ENCODE measurements at regions not wholly inside any gene's neighbourhood (a gene's known extent, or its start where the extent isn't known, plus 50 kb on each side); places are given as distances from the start of the nearest gene placed in this dataset.

GRCh38 chr10:110422548-110422947 lies 75.2 kb upstream of the DUSP5 start:
- no peak overlapping the region for H3K4me2 ChIP-seq (ENCODE audit: low read depth, low read length)
- H3K9ac ChIP-seq (ENCODE audit: insufficient read depth, low read depth, low read length) = no peak overlapping the region
- CTCF ChIA-PET (ENCODE audit: low intra/inter-chr PET ratio, low total read pairs) = no interaction called here
- FAIRE-seq (no peak), ATAC-seq (no peak), DNase-seq (ENCODE audit: low spot score) (no peak)
- 50% methylated on average over 2 of the region's 2 CpGs for WGBS (ENCODE audit: low lambda C conversion rate)
- no peaks in the 10 kb centered on the region for H3K79me2 ChIP-seq (ENCODE audit: insufficient read depth, low read length)
- intact Hi-C loops (cut with micrococcal nuclease; ENCODE audit: unreplicated experiment) (no loop called here), in situ Hi-C loops (cut with HindIII; ENCODE audit: extremely low pct_ligation_motif_present, low pct_unique_long_range_greater_than_20kb) (no loop called here)
- H4K20me1 ChIP-seq (ENCODE audit: insufficient read depth, low read length) = no peaks in the 10 kb centered on the region
- POLR2A ChIA-PET = no interaction called here
- no peaks in the 10 kb centered on the region for H3K36me3 ChIP-seq (replicated peaks in 1 of 2; ENCODE audit: control insufficient read depth in 1 of 2, insufficient read depth in 2 of 2, low read length in 2 of 2)
- H3K4me1 ChIP-seq (ENCODE audit: insufficient read depth, low read length) = 0 out of 2 replicates have a peak, but pooled peaks cover 8% of the 10 kb centered on the region
- H3K4me3 ChIP-seq (replicated peaks in 1 of 3; ENCODE audit: insufficient read depth in 1 of 3, low read depth in 2 of 3, low read length in 3 of 3) = no peak overlapping the region
- H2AFZ ChIP-seq (ENCODE audit: low read length) = no peak overlapping the region
- TF ChIP-seq CBFB (CRISPR knock-in tag; IDR thresholded peaks at IDR 0.05) (no peak), ZFX (CRISPR knock-in tag; IDR thresholded peaks at IDR 0.05; ENCODE audit: low read depth) (no peak), CREB3 (CRISPR knock-in tag; IDR thresholded peaks at IDR 0.05) (no peak), PPARG (CRISPR knock-in tag; conservative IDR thresholded peaks at IDR 0.05) (no peak), SIN3B (IDR thresholded peaks at IDR 0.05; ENCODE audit: low read length) (no peak), ZNF276 (CRISPR knock-in tag; IDR thresholded peaks at IDR 0.05; ENCODE audit: low read depth) (no peak), HMG20A (CRISPR knock-in tag; IDR thresholded peaks at IDR 0.05; ENCODE audit: borderline replicate concordance) (no peak), REXO4 (CRISPR knock-in tag; IDR thresholded peaks at IDR 0.05; ENCODE audit: borderline replicate concordance) (no peak), ZNF720 (CRISPR knock-in tag; IDR thresholded peaks at IDR 0.05) (no peak), MAFK (conservative IDR thresholded peaks at IDR 0.05 in 1 of 2, IDR thresholded peaks at IDR 0.05 in 1 of 2; ENCODE audit: low read length in 2 of 2) (no peak), HNRNPK (IDR thresholded peaks at IDR 0.05; ENCODE audit: low read depth, low read length, poor library complexity, severe bottlenecking) (no peak), SMC3 (IDR thresholded peaks at IDR 0.05; ENCODE audit: low read length) (no peak), ZUFSP (CRISPR knock-in tag; IDR thresholded peaks at IDR 0.05; ENCODE audit: borderline replicate concordance) (no peak), ZNF740 (CRISPR knock-in tag; IDR thresholded peaks at IDR 0.05) (no peak), ZNF773 (CRISPR knock-in tag; IDR thresholded peaks at IDR 0.05; ENCODE audit: borderline replicate concordance) (no peak), KAT8 (CRISPR knock-in tag; IDR thresholded peaks at IDR 0.05) (no peak), TFE3 (CRISPR knock-in tag; IDR thresholded peaks at IDR 0.05) (no peak), ZNF329 (CRISPR knock-in tag; IDR thresholded peaks at IDR 0.05; ENCODE audit: low read depth) (no peak), SP1 (IDR thresholded peaks at IDR 0.05) (no peak), SP1 (CRISPR knock-in tag; IDR thresholded peaks at IDR 0.05) (no peak)
- H3K9me3 ChIP-seq (ENCODE audit: low read length) = no peaks in the 10 kb centered on the region
- H3K27me3 ChIP-seq (ENCODE audit: control insufficient read depth in 1 of 2, insufficient read depth in 2 of 2, low read length in 2 of 2) = peaks cover 0 to 2% of the 10 kb centered on the region in 2 experiments; a peak in 1 of 5 replicates
- BruUV-seq (replicated peaks) = no TSS peak
- no peak overlapping the region for H3K27ac ChIP-seq (ENCODE audit: extremely low read length, insufficient read depth, low read length)

All from HepG2 (cell line).